Left hindlimb (tissue), 1 donor: ENCODE measurements at regions not wholly inside any gene's neighbourhood (a gene's known extent, or its start where the extent isn't known, plus 50 kb on each side); places are given as distances from the start of the nearest gene placed in this dataset.
"Not testable (repeated sequence)": the region's sequence is repeated elsewhere in the genome, so short reads cannot be mapped to it uniquely, and the experiment has no call there.

Source experiments
- DNase-seq: peaks from one replicate; pipeline ENCODE4 v3.0.0-alpha.2; 2018

GRCh38 chr3:162936706-162937105 lies 1440.1 kb downstream of the OTOL1 start:
- no peak for DNase-seq

- no peak for DNase-seq
Observed at GRCh38 chr3:162938083-162938482, 1441.5 kb downstream of the OTOL1 start.

GRCh38 chr3:162945626-162946025 lies 1449.0 kb downstream of the OTOL1 start:
- DNase-seq: no peak

GRCh38 chr3:162956711-162957110 lies 1460.1 kb downstream of the OTOL1 start:
- DNase-seq: no peak

- DNase-seq: no peak
Observed at GRCh38 chr3:162960269-162960668, 1463.7 kb downstream of the OTOL1 start.

- no peak for DNase-seq
Observed at GRCh38 chr3:162970292-162970691, 1473.7 kb downstream of the OTOL1 start.

GRCh38 chr3:162971715-162972114 lies 1475.1 kb downstream of the OTOL1 start:
- DNase-seq: no peak

GRCh38 chr3:162973428-162973917 lies 1476.9 kb downstream of the OTOL1 start:
- no peak for DNase-seq

GRCh38 chr3:162978136-162978535 lies 1481.5 kb downstream of the OTOL1 start:
- no peak for DNase-seq

GRCh38 chr3:162984746-162985145 lies 1488.1 kb downstream of the OTOL1 start:
- no peak for DNase-seq

GRCh38 chr3:162987085-162987794 lies 1490.6 kb downstream of the OTOL1 start:
- DNase-seq: not testable (repeated sequence)

GRCh38 chr3:162992741-162993140 lies 1496.1 kb downstream of the OTOL1 start:
- DNase-seq: no peak

GRCh38 chr3:162994165-162994564 lies 1497.6 kb downstream of the OTOL1 start:
- no peak for DNase-seq

GRCh38 chr3:162996368-162996767 lies 1499.8 kb downstream of the OTOL1 start:
- DNase-seq: no peak

- DNase-seq: no peak
Observed at GRCh38 chr3:162998205-162998604, 1501.6 kb downstream of the OTOL1 start.

GRCh38 chr3:163011596-163011995 lies 1515.0 kb downstream of the OTOL1 start:
- no peak for DNase-seq

GRCh38 chr3:163016251-163016650 lies 1519.6 kb downstream of the OTOL1 start:
- no peak for DNase-seq

- DNase-seq: no peak
Observed at GRCh38 chr3:163018067-163018466, 1521.5 kb downstream of the OTOL1 start.

- DNase-seq: no peak
Observed at GRCh38 chr3:163018664-163019063, 1522.1 kb downstream of the OTOL1 start.

- DNase-seq: no peak
Observed at GRCh38 chr3:163019260-163019659, 1522.7 kb downstream of the OTOL1 start.

GRCh38 chr3:163033652-163034051 lies 1537.0 kb downstream of the OTOL1 start:
- no peak for DNase-seq

- DNase-seq: no peak
Observed at GRCh38 chr3:163039636-163040035, 1543.0 kb downstream of the OTOL1 start.

- DNase-seq: no peak
Observed at GRCh38 chr3:163043074-163043473, 1546.5 kb downstream of the OTOL1 start.

- no peak for DNase-seq
Observed at GRCh38 chr3:163045945-163046344, 1549.3 kb downstream of the OTOL1 start.

GRCh38 chr3:163048881-163049280 lies 1552.3 kb downstream of the OTOL1 start:
- no peak for DNase-seq
